BE2C (cell line): ENCODE measurements at regions not wholly inside any gene's neighbourhood (a gene's known extent, or its start where the extent isn't known, plus 50 kb on each side); places are given as distances from the start of the nearest gene placed in this dataset.
"Not testable (repeated sequence)": the region's sequence is repeated elsewhere in the genome, so short reads cannot be mapped to it uniquely, and the experiment has no call there.

Source experiments
- DNase-seq: peaks from one replicate; pipeline ENCODE4 v3.0.0-alpha.2; 2020
- H3K27me3 ChIP-seq: fragments of 250-450 bp; sonication (Bioruptor Pico); 2 replicates; pipeline ENCODE4 v1.5.1; 2020; ENCODE audit warnings: mild to moderate bottlenecking
- H3K36me3 ChIP-seq: fragments of 250-450 bp; sonication (Bioruptor Pico); 2 replicates; pipeline ENCODE4 v1.5.1; 2020; ENCODE audit warnings: mild to moderate bottlenecking
- H3K4me1 ChIP-seq: fragments of 250-450 bp; sonication (Bioruptor Pico); 2 replicates; pipeline ENCODE4 v1.5.1; 2020
- H3K4me3 ChIP-seq: 2 replicates; pipeline ENCODE4 v1.5.1; 2011; ENCODE audit warnings: low read depth, low read length
- H3K9me3 ChIP-seq: fragments of 250-450 bp; sonication (Bioruptor Pico); 2 replicates; pipeline ENCODE4 v1.5.1; 2020
- TF ChIP-seq, protein P1 (sequence below): IDR thresholded peaks from 2 replicates; pipeline ENCODE4 v1.5.1; 2012; ENCODE audit warnings: mild to moderate bottlenecking, low read depth, low read length

DNA sequence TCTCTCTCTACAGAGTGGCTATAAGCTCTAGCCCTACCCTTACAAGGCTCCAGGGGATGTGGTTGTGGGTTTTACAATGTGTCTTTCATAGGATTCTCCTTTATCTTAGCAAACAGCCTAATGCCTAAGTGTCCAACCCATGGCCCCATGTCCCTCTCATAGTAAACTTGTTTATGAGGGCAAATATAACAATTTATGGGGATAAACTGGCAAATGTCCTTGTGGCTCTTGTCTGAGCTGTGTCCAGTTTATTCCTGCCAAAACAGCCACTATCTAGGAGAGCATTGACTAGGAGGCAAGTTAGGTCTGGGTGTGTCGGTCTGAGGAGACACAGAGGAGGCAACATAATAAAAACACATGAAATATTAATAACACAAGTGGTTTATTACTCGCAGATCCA lies 335.1 kb downstream of the IZUMO3 start:
- no peaks in the 10 kb centered on the region for H3K36me3 ChIP-seq
- TF ChIP-seq, protein P1, sequence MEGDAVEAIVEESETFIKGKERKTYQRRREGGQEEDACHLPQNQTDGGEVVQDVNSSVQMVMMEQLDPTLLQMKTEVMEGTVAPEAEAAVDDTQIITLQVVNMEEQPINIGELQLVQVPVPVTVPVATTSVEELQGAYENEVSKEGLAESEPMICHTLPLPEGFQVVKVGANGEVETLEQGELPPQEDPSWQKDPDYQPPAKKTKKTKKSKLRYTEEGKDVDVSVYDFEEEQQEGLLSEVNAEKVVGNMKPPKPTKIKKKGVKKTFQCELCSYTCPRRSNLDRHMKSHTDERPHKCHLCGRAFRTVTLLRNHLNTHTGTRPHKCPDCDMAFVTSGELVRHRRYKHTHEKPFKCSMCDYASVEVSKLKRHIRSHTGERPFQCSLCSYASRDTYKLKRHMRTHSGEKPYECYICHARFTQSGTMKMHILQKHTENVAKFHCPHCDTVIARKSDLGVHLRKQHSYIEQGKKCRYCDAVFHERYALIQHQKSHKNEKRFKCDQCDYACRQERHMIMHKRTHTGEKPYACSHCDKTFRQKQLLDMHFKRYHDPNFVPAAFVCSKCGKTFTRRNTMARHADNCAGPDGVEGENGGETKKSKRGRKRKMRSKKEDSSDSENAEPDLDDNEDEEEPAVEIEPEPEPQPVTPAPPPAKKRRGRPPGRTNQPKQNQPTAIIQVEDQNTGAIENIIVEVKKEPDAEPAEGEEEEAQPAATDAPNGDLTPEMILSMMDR = no peak
- no peaks in the 10 kb centered on the region for H3K27me3 ChIP-seq
- no peaks in the 10 kb centered on the region for H3K4me1 ChIP-seq
- no peak for DNase-seq
- no peak overlapping the region for H3K4me3 ChIP-seq
- no peaks in the 10 kb centered on the region for H3K9me3 ChIP-seq

DNA sequence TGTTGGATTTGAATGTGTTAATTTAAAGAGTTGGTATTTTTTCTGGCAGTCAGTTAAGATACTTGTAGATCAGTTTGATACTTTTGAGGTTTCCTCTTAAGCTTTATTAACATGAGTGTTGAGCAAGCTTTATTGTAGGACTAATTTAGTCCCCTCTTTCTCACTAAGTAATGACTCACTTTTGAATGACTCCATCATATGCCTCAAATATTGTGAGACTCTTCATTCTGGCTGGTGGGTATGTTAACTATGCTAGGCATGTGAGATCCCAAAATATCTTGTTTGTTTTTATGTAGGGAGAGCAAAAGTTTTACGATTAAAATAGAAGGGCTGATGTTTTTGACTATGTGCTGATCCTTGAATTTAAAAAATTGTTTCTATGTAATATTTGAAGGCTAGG lies 355.7 kb downstream of the IZUMO3 start:
- Histone ChIP-seq H3K4me3 (no peak overlapping the region), H3K4me1 (no peaks in the 10 kb centered on the region), H3K36me3 (no peaks in the 10 kb centered on the region), H3K9me3 (no peaks in the 10 kb centered on the region), H3K27me3 (no peaks in the 10 kb centered on the region)
- TF ChIP-seq, protein P1 = no peak
- DNase-seq = no peak

DNA sequence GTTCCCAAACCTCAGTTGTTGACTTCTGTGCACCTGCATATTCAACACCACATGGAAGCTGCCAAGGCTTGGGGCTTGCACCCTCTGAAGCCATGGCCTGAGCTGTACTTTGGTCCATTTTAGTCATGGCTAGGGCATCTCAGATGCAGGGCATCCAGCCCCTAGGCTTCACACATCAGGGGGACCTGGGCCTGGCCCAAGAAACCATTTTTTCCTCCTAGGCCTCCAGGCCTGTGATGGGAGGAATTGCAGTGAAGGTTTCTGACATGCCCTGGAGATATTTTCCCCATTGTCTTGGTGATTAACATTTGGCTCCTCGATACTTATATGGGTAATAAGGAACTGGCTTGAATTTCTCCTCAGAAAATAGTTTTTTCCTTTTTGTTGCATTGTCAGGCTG lies 354.5 kb upstream of the ELAVL2 start:
- not testable (repeated sequence) for H3K9me3 ChIP-seq

DNA sequence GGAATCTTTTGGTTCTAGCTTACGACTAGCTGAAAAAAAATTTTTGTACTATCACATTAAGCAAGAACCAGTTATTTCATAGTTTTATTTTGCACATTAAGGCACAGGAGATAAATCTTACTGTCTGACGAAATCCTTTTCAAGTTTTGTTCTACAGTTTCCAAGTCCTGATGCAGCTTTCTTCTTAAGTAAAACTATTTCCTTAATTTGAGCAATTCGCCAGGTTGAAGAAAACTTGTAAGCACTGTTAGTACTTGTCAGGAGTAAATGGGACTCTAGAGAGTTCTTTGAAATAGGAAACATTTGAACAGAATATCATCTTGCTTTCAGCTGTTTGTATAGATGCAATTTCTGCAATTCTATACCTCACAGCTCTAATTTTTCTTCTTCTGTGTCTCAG lies 318.8 kb upstream of the ELAVL2 start:
- H3K9me3 ChIP-seq = no peaks in the 10 kb centered on the region
- TF ChIP-seq, protein P1 = no peak
- H3K4me3 ChIP-seq = no peak overlapping the region
- H3K27me3 ChIP-seq = no peaks in the 10 kb centered on the region
- DNase-seq = no peak
- no peaks in the 10 kb centered on the region for H3K4me1 ChIP-seq
- no peaks in the 10 kb centered on the region for H3K36me3 ChIP-seq

More for the DNA sequence above, 354.5 kb upstream of the ELAVL2 start:
- not testable (repeated sequence) for DNase-seq, H3K4me3 ChIP-seq, H3K27me3 ChIP-seq, H3K4me1 ChIP-seq, H3K36me3 ChIP-seq

DNA sequence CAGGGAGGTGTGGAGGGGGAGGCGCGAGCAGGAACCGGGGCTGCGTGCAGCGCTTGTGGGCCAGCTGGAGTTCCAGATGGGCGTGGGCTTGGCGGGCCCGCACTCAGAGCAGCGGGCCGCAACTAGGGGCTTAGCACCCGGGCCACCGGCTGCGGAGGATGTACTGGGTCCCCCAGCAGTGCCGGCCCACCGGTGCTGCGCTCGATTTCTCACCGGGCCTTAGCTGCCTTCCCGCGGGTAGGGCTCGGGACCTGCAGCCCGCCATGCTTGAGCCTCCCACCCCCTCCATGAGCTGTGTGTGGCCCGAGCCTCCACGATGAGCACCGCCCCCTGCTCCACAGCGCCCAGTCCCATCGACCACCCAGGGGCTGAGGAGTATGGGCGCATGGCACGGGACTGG lies 309.0 kb upstream of the ELAVL2 start:
- not testable (repeated sequence) for H3K9me3 ChIP-seq, H3K36me3 ChIP-seq, DNase-seq, H3K4me1 ChIP-seq, H3K27me3 ChIP-seq, H3K4me3 ChIP-seq

DNA sequence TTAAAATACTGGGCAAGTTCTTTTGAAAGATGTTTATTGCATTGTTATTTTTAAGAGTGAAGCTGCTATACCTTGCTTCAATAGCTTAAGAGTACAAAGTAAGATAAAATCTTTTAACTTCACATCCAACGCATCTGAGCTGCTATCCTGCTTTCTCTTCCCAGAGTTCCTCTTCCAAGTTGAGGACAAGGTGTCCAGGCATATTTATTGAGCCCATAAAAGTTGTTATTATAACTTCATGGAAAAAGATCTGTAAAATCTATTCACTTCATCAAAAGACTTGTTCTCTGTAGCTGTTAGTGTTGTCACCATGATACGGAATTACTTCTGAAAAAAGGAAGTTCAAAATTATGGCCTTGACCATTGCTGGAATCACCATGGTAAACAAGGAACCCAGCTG lies 306.2 kb upstream of the ELAVL2 start:
- no peak overlapping the region for H3K4me3 ChIP-seq
- H3K9me3 ChIP-seq = no peaks in the 10 kb centered on the region
- no peaks in the 10 kb centered on the region for H3K27me3 ChIP-seq
- TF ChIP-seq, protein P1 = no peak
- no peak for DNase-seq
- H3K4me1 ChIP-seq = no peaks in the 10 kb centered on the region
- H3K36me3 ChIP-seq = no peaks in the 10 kb centered on the region

DNA sequence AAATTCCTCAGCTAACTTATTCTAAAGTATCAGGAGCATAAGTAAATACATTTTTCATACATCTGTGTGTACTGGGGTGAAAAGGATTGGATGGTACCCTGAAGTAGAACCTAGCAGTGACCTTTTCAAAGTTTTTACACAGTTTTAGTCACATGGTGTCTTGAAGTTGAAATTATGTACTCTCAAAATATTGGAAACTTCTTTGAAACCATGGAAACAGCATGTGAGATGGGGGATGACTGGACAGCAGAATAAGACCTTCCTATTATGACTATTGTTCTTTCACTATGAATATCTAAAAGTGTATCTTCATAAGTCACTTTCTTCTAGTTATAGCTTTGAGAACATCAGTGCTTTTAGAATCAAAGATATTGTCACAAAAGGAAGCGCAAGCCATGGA lies 301.5 kb upstream of the ELAVL2 start:
- H3K4me3 ChIP-seq = no peak overlapping the region
- no peaks in the 10 kb centered on the region for H3K36me3 ChIP-seq
- no peaks in the 10 kb centered on the region for H3K4me1 ChIP-seq
- H3K27me3 ChIP-seq = no peaks in the 10 kb centered on the region
- no peaks in the 10 kb centered on the region for H3K9me3 ChIP-seq
- TF ChIP-seq, protein P1 = no peak
- DNase-seq = no peak
